Neural cell (in vitro differentiated cells): ENCODE measurements at regions not wholly inside any gene's neighbourhood (a gene's known extent, or its start where the extent isn't known, plus 50 kb on each side); places are given as distances from the start of the nearest gene placed in this dataset.

ENCODE experiments used
- H2AFZ ChIP-seq: fragments of 200-600, 300-800 bp; sonication (generic), shearing (Covaris generic); 2 replicates; pipeline ENCODE4 v1.6.0; 2014; ENCODE audit warnings: low read depth, mild to moderate bottlenecking, antibody characterized with exemption, low read length, moderate library complexity
- H3F3A ChIP-seq: fragments of 200-600 bp; shearing (Covaris generic); 2 replicates; pipeline ENCODE4 v1.6.1; 2016; ENCODE audit warnings: mild to moderate bottlenecking, moderate library complexity, mixed read lengths, antibody characterized with exemption, low read length; ENCODE audit not compliant: insufficient read depth, poor library complexity, severe bottlenecking
- H3K27ac ChIP-seq: fragments of 200-600, 300-800 bp; sonication (generic), shearing (Covaris generic); 2 replicates; pipeline ENCODE4 v1.5.1; 2014; ENCODE audit warnings: mild to moderate bottlenecking, low read length, moderate library complexity
- H3K27me3 ChIP-seq: fragments of 300-800, 200-600 bp; sonication (generic), shearing (Covaris generic); 2 replicates; pipeline ENCODE4 v1.6.0; 2014; ENCODE audit warnings: mild to moderate bottlenecking, low read depth, low read length, moderate library complexity; ENCODE audit not compliant: insufficient read depth
- H3K36me3 ChIP-seq: fragments of 300-800, 200-600 bp; sonication (generic), shearing (Covaris generic); 2 replicates; pipeline ENCODE4 v1.5.1; 2014; ENCODE audit warnings: mild to moderate bottlenecking, antibody characterized with exemption, low read length, moderate library complexity; ENCODE audit not compliant: insufficient read depth
- H3K4me2 ChIP-seq: fragments of 300-800, 200-600 bp; sonication (generic), shearing (Covaris generic); 2 replicates; pipeline ENCODE4 v1.6.0; 2014; ENCODE audit warnings: mild to moderate bottlenecking, low read length
- H3K4me3 ChIP-seq: fragments of 300-800, 200-600 bp; sonication (generic), shearing (Covaris generic); 2 replicates; pipeline ENCODE4 v1.5.1; 2014; ENCODE audit warnings: mild to moderate bottlenecking, low read length, moderate library complexity
- H3K79me2 ChIP-seq: fragments of 200-600 bp; shearing (Covaris generic); replicated peaks from 2 replicates; pipeline ENCODE4 v1.6.0; 2014; ENCODE audit warnings: mild to moderate bottlenecking, low read length, moderate library complexity; ENCODE audit not compliant: insufficient read depth
- H3K9ac ChIP-seq: fragments of 300-800, 200-600 bp; sonication (generic), shearing (Covaris generic); 2 replicates; pipeline ENCODE4 v1.6.1; 2016; ENCODE audit warnings: mild to moderate bottlenecking, low read length, mixed read lengths
- H3K9me2 ChIP-seq: fragments of 200-600 bp; shearing (Covaris generic); 2 replicates; pipeline ENCODE4 v1.6.1; 2016; ENCODE audit warnings: mild to moderate bottlenecking, low read length, mixed read lengths; ENCODE audit not compliant: insufficient read depth
- H3K9me3 ChIP-seq: fragments of 200-600, 300-800 bp; sonication (generic), shearing (Covaris generic); 2 replicates; pipeline ENCODE4 v1.6.1; 2016; ENCODE audit warnings: mild to moderate bottlenecking, mixed run types, low read length, moderate library complexity, mixed read lengths
- H4K20me1 ChIP-seq: fragments of 200-600 bp; shearing (Covaris generic); 2 replicates; pipeline ENCODE4 v1.6.1; 2016; ENCODE audit warnings: mild to moderate bottlenecking, mixed run types; ENCODE audit not compliant: insufficient read depth
- CTCF ChIP-seq: fragments of 450-650 bp; IDR thresholded peaks from 2 replicates; pipeline ENCODE4 v1.5.1; 2014; ENCODE audit warnings: antibody characterized with exemption, mild to moderate bottlenecking, moderate library complexity; ENCODE audit not compliant: poor library complexity, severe bottlenecking
- EP300 ChIP-seq: fragments of 450-650 bp; conservative IDR thresholded peaks from 2 replicates; pipeline ENCODE4 v1.6.1; 2014; ENCODE audit warnings: antibody characterized with exemption, mild to moderate bottlenecking, moderate library complexity; ENCODE audit not compliant: poor library complexity, severe bottlenecking
- EZH2 ChIP-seq: fragments of 200-600, 300-800 bp; shearing (Covaris generic), sonication (generic); IDR thresholded peaks from 2 replicates; pipeline ENCODE4 v1.6.1; 2014; ENCODE audit warnings: antibody characterized with exemption, low read length, borderline replicate concordance, mild to moderate bottlenecking; ENCODE audit not compliant: insufficient read depth, poor library complexity, severe bottlenecking
- MXI1 ChIP-seq: fragments of 450-650 bp; conservative IDR thresholded peaks from 2 replicates; pipeline ENCODE4 v1.6.1; 2014; ENCODE audit warnings: antibody characterized with exemption, mild to moderate bottlenecking; ENCODE audit not compliant: poor library complexity, severe bottlenecking
- POLR2AphosphoS5 ChIP-seq: IDR thresholded peaks from 2 replicates; pipeline ENCODE4 v1.6.1; 2012
- RAD21 ChIP-seq: fragments of 450-650 bp; conservative IDR thresholded peaks from 2 replicates; pipeline ENCODE4 v1.6.1; 2014; ENCODE audit warnings: antibody characterized with exemption, mild to moderate bottlenecking, moderate library complexity
- REST ChIP-seq: IDR thresholded peaks from 2 replicates; pipeline ENCODE4 v1.6.1; 2012; ENCODE audit warnings: borderline replicate concordance
- SMC3 ChIP-seq: fragments of 450-650 bp; conservative IDR thresholded peaks from 2 replicates; pipeline ENCODE4 v1.6.1; 2014; ENCODE audit warnings: antibody characterized with exemption, mild to moderate bottlenecking, moderate library complexity; ENCODE audit not compliant: poor library complexity
- TAF1 ChIP-seq: IDR thresholded peaks from 2 replicates; pipeline ENCODE4 v1.6.1; 2012; ENCODE audit warnings: low read depth

- Histone ChIP-seq H2AFZ (no peak overlapping the region), H3K27ac (no peak overlapping the region), H3K79me2 (no peaks in the 10 kb centered on the region), H3K9ac (no peak overlapping the region), H3K4me3 (no peak overlapping the region), H3K36me3 (no peaks in the 10 kb centered on the region), H3K27me3 (no peaks in the 10 kb centered on the region), H3K9me3 (no peaks in the 10 kb centered on the region), H3K9me2 (no peaks in the 10 kb centered on the region), H3F3A (no peaks in the 10 kb centered on the region), H3K4me2 (no peak overlapping the region), H4K20me1 (no peaks in the 10 kb centered on the region)
- TF ChIP-seq EZH2 (no peak), TAF1 (no peak), POLR2AphosphoS5 (no peak), CTCF (no peak), RAD21 (no peak), EP300 (no peak), REST (no peak), SMC3 (no peak), MXI1 (no peak)
These were observed 490.5 kb upstream of the SLC10A2 start for GRCh38 chr13:103556681-103557080.

GRCh38 chr13:103547914-103548313, 481.7 kb upstream of the SLC10A2 start:
- H3K4me2 ChIP-seq: no peak overlapping the region
- no peaks in the 10 kb centered on the region for H3F3A ChIP-seq
- H2AFZ ChIP-seq: no peak overlapping the region
- no peaks in the 10 kb centered on the region for H3K36me3 ChIP-seq
- H3K4me3 ChIP-seq: no peak overlapping the region
- TF ChIP-seq POLR2AphosphoS5 (no peak), SMC3 (no peak), EP300 (no peak), CTCF (no peak), MXI1 (no peak), RAD21 (no peak), TAF1 (no peak), REST (no peak), EZH2 (no peak)
- H3K27ac ChIP-seq: no peak overlapping the region
- H3K9me3 ChIP-seq: no peaks in the 10 kb centered on the region
- no peak overlapping the region for H3K9ac ChIP-seq
- H3K27me3 ChIP-seq: no peaks in the 10 kb centered on the region
- no peaks in the 10 kb centered on the region for H4K20me1 ChIP-seq
- H3K9me2 ChIP-seq: no peaks in the 10 kb centered on the region
- no peaks in the 10 kb centered on the region for H3K79me2 ChIP-seq
